SK-N-SH treated with all-trans-retinoic acid at 6 μM for 48 hours (cell line): ENCODE measurements at regions not wholly inside any gene's neighbourhood (a gene's known extent, or its start where the extent isn't known, plus 50 kb on each side); places are given as distances from the start of the nearest gene placed in this dataset.

ENCODE experiments used
- ATAC-seq: fragments of 200-7000 bp; cut with Tn5 transposase; 3 replicates; pipeline ENCODE4 v1.9.1; 2020; ENCODE audit warnings: mild to moderate bottlenecking, moderate library complexity
- ARNTL ChIP-seq: fragments of 450-650 bp; formaldehyde crosslinking; IDR thresholded peaks from 2 replicates; pipeline ENCODE4 v1.5.0; 2020; ENCODE audit warnings: low read depth, mild to moderate bottlenecking, moderate library complexity, borderline replicate concordance
- CREB5 ChIP-seq: fragments of 250-450 bp; sonication (Bioruptor Pico); IDR thresholded peaks from 2 replicates; pipeline ENCODE4 v1.5.1; 2020; ENCODE audit warnings: low read depth, mild to moderate bottlenecking, moderate library complexity
- CSRNP3 ChIP-seq: fragments of 250-450 bp; sonication (Bioruptor Pico); IDR thresholded peaks from 2 replicates; pipeline ENCODE4 v1.5.1; 2021; ENCODE audit warnings: mild to moderate bottlenecking, moderate library complexity
- ESRRG ChIP-seq: fragments of 250-450 bp; sonication (Bioruptor Pico); IDR thresholded peaks from 2 replicates; pipeline ENCODE4 v1.6.1; 2021; ENCODE audit warnings: mild to moderate bottlenecking
- ISL1 ChIP-seq: fragments of 250-450 bp; sonication (Bioruptor Pico); IDR thresholded peaks from 2 replicates; pipeline ENCODE4 v2.1.2; 2022; ENCODE audit warnings: mild to moderate bottlenecking, moderate library complexity
- OSR1 ChIP-seq: fragments of 250-450 bp; sonication (Bioruptor Pico); IDR thresholded peaks from 2 replicates; pipeline ENCODE4 v1.8.0; 2022; ENCODE audit warnings: moderate library complexity, mild to moderate bottlenecking, inconsistent platforms
- PATZ1 ChIP-seq: fragments of 250-450 bp; sonication (Bioruptor Pico); IDR thresholded peaks from 2 replicates; pipeline ENCODE4 v1.8.0; 2020; ENCODE audit warnings: mild to moderate bottlenecking, moderate library complexity, borderline replicate concordance
- POU6F1 ChIP-seq: fragments of 250-450 bp; sonication (Bioruptor Pico); IDR thresholded peaks from 2 replicates; pipeline ENCODE4 v1.8.0; 2021; ENCODE audit warnings: low read depth, mild to moderate bottlenecking, moderate library complexity, borderline replicate concordance
- PPARA ChIP-seq: fragments of 250-450 bp; sonication (Bioruptor Pico); IDR thresholded peaks from 2 replicates; pipeline ENCODE4 v1.5.0; 2020; ENCODE audit warnings: mild to moderate bottlenecking, borderline replicate concordance
- SNAI2 ChIP-seq: fragments of 250-450 bp; sonication (Bioruptor Pico); IDR thresholded peaks from 2 replicates; pipeline ENCODE4 v1.5.0; 2020; ENCODE audit warnings: mild to moderate bottlenecking, moderate library complexity
- TCF4 ChIP-seq: fragments of 250-450 bp; sonication (Bioruptor Pico); IDR thresholded peaks from 2 replicates; pipeline ENCODE4 v1.8.0; 2021; ENCODE audit warnings: mild to moderate bottlenecking, moderate library complexity, borderline replicate concordance
- TOX ChIP-seq: fragments of 250-450 bp; sonication (Bioruptor Pico); IDR thresholded peaks from 2 replicates; pipeline ENCODE4 v1.8.0; 2021; ENCODE audit warnings: mild to moderate bottlenecking, moderate library complexity, borderline replicate concordance
- TSHZ2 ChIP-seq: fragments of 250-450 bp; sonication (Bioruptor Pico); IDR thresholded peaks from 2 replicates; pipeline ENCODE4 v1.5.0; 2020; ENCODE audit warnings: mild to moderate bottlenecking, moderate library complexity
- ZC3H10 ChIP-seq: fragments of 250-450 bp; sonication (Bioruptor Pico); IDR thresholded peaks from 2 replicates; pipeline ENCODE4 v1.5.1; 2021; ENCODE audit warnings: mild to moderate bottlenecking, moderate library complexity
- ZFP3 ChIP-seq: fragments of 250-450 bp; sonication (Bioruptor Pico); IDR thresholded peaks from 2 replicates; pipeline ENCODE4 v1.5.0; 2020; ENCODE audit warnings: mild to moderate bottlenecking, moderate library complexity
- ZNF565 ChIP-seq: fragments of 450-650 bp; formaldehyde crosslinking; conservative IDR thresholded peaks from 2 replicates; pipeline ENCODE4 v1.5.0; 2020; ENCODE audit warnings: low read depth, mild to moderate bottlenecking, moderate library complexity
- ZNF70 ChIP-seq: fragments of 450-650 bp; formaldehyde crosslinking; IDR thresholded peaks from 2 replicates; pipeline ENCODE4 v1.5.0; 2020; ENCODE audit warnings: mild to moderate bottlenecking, moderate library complexity
- ZNF8 ChIP-seq: fragments of 450-650 bp; formaldehyde crosslinking; IDR thresholded peaks from 2 replicates; pipeline ENCODE4 v1.5.0; 2020; ENCODE audit warnings: mild to moderate bottlenecking, moderate library complexity

GRCh38 chr2:63678085-63678484 lies 89.3 kb downstream of the MDH1 start:
- TF ChIP-seq TOX (CRISPR knock-in tag) = no peak
- no peak for TF ChIP-seq SNAI2
- TF ChIP-seq POU6F1 = no peak
- no peak for TF ChIP-seq CSRNP3 (CRISPR knock-in tag)
- no peak for TF ChIP-seq PPARA (CRISPR knock-in tag)
- no peak for TF ChIP-seq CREB5 (CRISPR knock-in tag)
- no peak for TF ChIP-seq ZC3H10 (CRISPR knock-in tag)
- TF ChIP-seq ZNF8 (CRISPR knock-in tag) = no peak
- no peak for TF ChIP-seq TSHZ2
- TF ChIP-seq ISL1 = no peak
- no peak for TF ChIP-seq ESRRG
- TF ChIP-seq ZNF70 (CRISPR knock-in tag) = no peak
- TF ChIP-seq ZFP3 (CRISPR knock-in tag) = no peak
- no peak for ATAC-seq

GRCh38 chr2:63678551-63678950 lies 89.8 kb downstream of the MDH1 start:
- TF ChIP-seq OSR1 (no peak), POU6F1 (no peak), ZNF70 (CRISPR knock-in tag) (no peak), PPARA (CRISPR knock-in tag) (no peak), TCF4 (CRISPR knock-in tag) (no peak), CSRNP3 (CRISPR knock-in tag) (no peak), ARNTL (CRISPR knock-in tag) (no peak)
- no peak for ATAC-seq

- no peak for ATAC-seq
- TF ChIP-seq PATZ1 (no peak), ZFP3 (CRISPR knock-in tag) (no peak), CSRNP3 (CRISPR knock-in tag) (no peak), ZNF565 (CRISPR knock-in tag) (no peak)
Measured at GRCh38 chr2:63679252-63679855, 90.6 kb downstream of the MDH1 start.
